HCT116 (cell line): ENCODE measurements at regions not wholly inside any gene's neighbourhood (a gene's known extent, or its start where the extent isn't known, plus 50 kb on each side); places are given as distances from the start of the nearest gene placed in this dataset.

ENCODE experiments used
- ATAC-seq: fragments of 200-7000 bp; cut with Tn5 transposase; 2 replicates; pipeline ENCODE4 v1.9.1; 2020; ENCODE audit warnings: mild to moderate bottlenecking, moderate library complexity
- BruUV-seq: library from RNA; stranded (reverse); fragments of 400-500 nt; replicated peaks from 2 replicates; lab custom pipeline; 2021; lab: Mats Ljungman, UMichigan
- CTCF ChIA-PET: fragments of 300-600 bp; sonication (Branson Sonifier 250); formaldehyde crosslinking; loops from one replicate; lab custom pipeline; 2021; ENCODE audit warnings: antibody characterized with exemption; lab: Charles Lee
- POLR2A ChIA-PET: fragments of 300-600, 350-600 bp; sonication (Branson Sonifier 250); formaldehyde crosslinking; loops from one replicate; lab custom pipeline; 2021; ENCODE audit warnings: antibody characterized with exemption; lab: Charles Lee
- RAD21 ChIA-PET, 2 experiments: fragments of 300-600 bp; sonication (Branson Sonifier 250); formaldehyde crosslinking; loops; one replicate each; lab custom pipeline; 2023; ENCODE audit warnings: low total read pairs in 2 of 2; ENCODE audit not compliant: uncharacterized antibody in 2 of 2, unreplicated experiment in 2 of 2, low non-redundant PET in 1 of 2; lab: Charles Lee
- DNase-seq: peaks from one replicate; pipeline ENCODE4 v3.0.0-alpha.2; 2010; ENCODE audit warnings: low read depth, low spot score
- H2AFZ ChIP-seq: fragments of 200-600 bp; shearing (Covaris generic), sonication (generic); 2 replicates; pipeline ENCODE4 v1.6.1; 2017; ENCODE audit warnings: low read depth, mixed run types, mixed read lengths, antibody characterized with exemption, low read length; ENCODE audit not compliant: poor library complexity, severe bottlenecking
- H3K27ac ChIP-seq: 2 replicates; pipeline ENCODE4 v1.5.1; 2012; ENCODE audit warnings: low read depth, low read length
- H3K27me3 ChIP-seq: fragments of 200-600 bp; sonication (generic); 2 replicates; pipeline ENCODE4 v1.6.1; 2016; ENCODE audit warnings: mixed run types, low read length, mixed read lengths; ENCODE audit not compliant: insufficient read depth
- H3K36me3 ChIP-seq, 2 experiments: fragments of 200-500 bp in 1 of 2; fragments of 200-600 bp in 1 of 2; sonication (Bioruptor generic) in 1 of 2; sonication (generic) in 1 of 2; 2 replicates each; pipeline versions ENCODE4 v1.5.1 to v1.6.1; 2014 to 2016; ENCODE audit warnings: low read length in 2 of 2, inconsistent platforms in 1 of 2, mixed read lengths in 1 of 2, mixed run types in 1 of 2; ENCODE audit not compliant: insufficient read depth in 2 of 2, control insufficient read depth in 1 of 2
- H3K4me1 ChIP-seq, 2 experiments: fragments of 200-600 bp in 1 of 2; sonication (generic) in 1 of 2; 2 replicates each; pipeline versions ENCODE4 v1.5.1 to v1.6.1; 2012 to 2017; ENCODE audit warnings: low read length in 2 of 2, inconsistent platforms in 1 of 2, mild to moderate bottlenecking in 1 of 2, mixed read lengths in 1 of 2, mixed run types in 1 of 2, moderate library complexity in 1 of 2; ENCODE audit not compliant: insufficient read depth in 2 of 2, control insufficient read depth in 1 of 2
- H3K4me2 ChIP-seq: fragments of 200-600 bp; sonication (generic); 2 replicates; pipeline ENCODE4 v1.6.1; 2017; ENCODE audit warnings: mixed run types, low read length, mixed read lengths
- H3K4me3 ChIP-seq, 2 experiments: fragments of 200-600 bp in 1 of 2; sonication (generic) in 1 of 2; replicated peaks in 1 of 2; 2 replicates each; pipeline ENCODE4 v1.5.1; 2011 to 2016; ENCODE audit warnings: low read length in 2 of 2, control low read depth in 1 of 2, low read depth in 1 of 2, mild to moderate bottlenecking in 1 of 2, mixed read lengths in 1 of 2, mixed run types in 1 of 2
- H3K79me2 ChIP-seq: fragments of 200-600 bp; sonication (generic); 2 replicates; pipeline ENCODE4 v1.6.1; 2017; ENCODE audit warnings: mild to moderate bottlenecking, mixed run types, low read length, moderate library complexity, mixed read lengths; ENCODE audit not compliant: insufficient read depth
- H3K9ac ChIP-seq: fragments of 200-600 bp; sonication (generic); 2 replicates; pipeline ENCODE4 v1.6.1; 2016; ENCODE audit warnings: low read length, mixed read lengths
- H3K9me2 ChIP-seq: fragments of 200-600 bp; sonication (generic), shearing (Covaris generic); 2 replicates; pipeline ENCODE4 v1.6.1; 2017; ENCODE audit warnings: mixed run types, mild to moderate bottlenecking, moderate library complexity; ENCODE audit not compliant: insufficient read depth
- H3K9me3 ChIP-seq, 2 experiments: fragments of 200-500 bp in 1 of 2; fragments of 200-600 bp in 1 of 2; sonication (Bioruptor generic) in 1 of 2; sonication (generic) in 1 of 2; 2 replicates each; pipeline ENCODE4 v1.6.1; 2014 to 2017; ENCODE audit warnings: low read length in 2 of 2, mixed read lengths in 2 of 2, inconsistent platforms in 1 of 2, low read depth in 1 of 2, mild to moderate bottlenecking in 1 of 2, mixed run types in 1 of 2, moderate library complexity in 1 of 2; ENCODE audit not compliant: control insufficient read depth in 1 of 2, insufficient read depth in 1 of 2
- H4K20me1 ChIP-seq: fragments of 200-600 bp; sonication (generic), shearing (Covaris generic); 2 replicates; pipeline ENCODE4 v1.6.1; 2017; ENCODE audit warnings: mixed run types, mild to moderate bottlenecking, moderate library complexity; ENCODE audit not compliant: insufficient read depth
- ATF3 ChIP-seq: IDR thresholded peaks from 2 replicates; pipeline ENCODE4 v1.6.1; 2012
- CBX3 ChIP-seq: IDR thresholded peaks from 2 replicates; pipeline ENCODE4 v1.6.1; 2012; ENCODE audit warnings: low read depth
- CEBPB ChIP-seq: IDR thresholded peaks from 2 replicates; pipeline ENCODE4 v1.6.1; 2012; ENCODE audit warnings: low read depth
- EZH2 ChIP-seq: fragments of 200-600 bp; sonication (generic); IDR thresholded peaks from 2 replicates; pipeline ENCODE4 v1.6.1; 2017; ENCODE audit warnings: antibody characterized with exemption, mixed run types
- EZH2phosphoT487 ChIP-seq: fragments of 200-600 bp; IDR thresholded peaks from 2 replicates; pipeline ENCODE4 v1.6.1; 2018; ENCODE audit warnings: antibody characterized with exemption, borderline replicate concordance
- FOSL1 ChIP-seq: IDR thresholded peaks from 2 replicates; pipeline ENCODE4 v1.6.1; 2012; ENCODE audit warnings: low read depth
- JUND ChIP-seq: IDR thresholded peaks from 2 replicates; pipeline ENCODE4 v1.6.1; 2012
- MAX ChIP-seq: IDR thresholded peaks from 2 replicates; pipeline ENCODE4 v1.6.1; 2012
- POLR2A ChIP-seq: IDR thresholded peaks from 2 replicates; pipeline ENCODE4 v1.7.0; 2011; ENCODE audit warnings: borderline replicate concordance; ENCODE audit not compliant: insufficient read depth, insufficient read length; ENCODE audit errors: extremely low read depth
- REST ChIP-seq: IDR thresholded peaks from 2 replicates; pipeline ENCODE4 v1.6.1; 2012; ENCODE audit warnings: low read depth
- SP1 ChIP-seq: IDR thresholded peaks from 2 replicates; pipeline ENCODE4 v1.6.1; 2012; ENCODE audit warnings: low read depth
- ZBTB33 ChIP-seq: IDR thresholded peaks from 2 replicates; pipeline ENCODE4 v1.6.1; 2011; ENCODE audit warnings: mild to moderate bottlenecking, low read length, moderate library complexity; ENCODE audit not compliant: insufficient replicate concordance; ENCODE audit errors: extremely low read depth
- ZFX ChIP-seq: fragments of 450-650 bp; IDR thresholded peaks from 2 replicates; pipeline ENCODE4 v1.6.1; 2017
- intact Hi-C: fragments of 100-400 bp; cut with micrococcal nuclease; formaldehyde crosslinking; loops from 2 replicates; pipeline ENCODE4 v1.10.0; 2022
- TF ChIP-seq, protein P1 (sequence below), 3 experiments: fragments of 200-600 bp in 1 of 3; sonication (generic) in 1 of 3; IDR thresholded peaks in 2 of 3; conservative IDR thresholded peaks in 1 of 3; 2 replicates each; pipeline ENCODE4 v1.5.1; 2012 to 2017; ENCODE audit warnings: low read depth in 2 of 3, low read length in 2 of 3, antibody characterized with exemption in 1 of 3, borderline replicate concordance in 1 of 3, control low read depth in 1 of 3, mild to moderate bottlenecking in 1 of 3, mixed read lengths in 1 of 3, mixed run types in 1 of 3, moderate library complexity in 1 of 3; ENCODE audit not compliant: insufficient read depth in 1 of 3

GRCh38 chr3:68666429-68667136, 265.8 kb downstream of the TAFA4 start:
- ChIA-PET CTCF (no interaction called here), POLR2A (no interaction called here)

More at GRCh38 chr3:68666429-68667136, 265.8 kb downstream of the TAFA4 start:
- RAD21 ChIA-PET, result no interaction called here
- no peaks in the 10 kb centered on the region for H3K27me3 ChIP-seq
- H2AFZ ChIP-seq, result no peak overlapping the region
- H3K9me2 ChIP-seq, result no peaks in the 10 kb centered on the region
- H3K4me3 ChIP-seq, result no peak overlapping the region
- DNase-seq (no peak), ATAC-seq (no peak)
- no peaks in the 10 kb centered on the region for H3K79me2 ChIP-seq
- no peak overlapping the region for H3K27ac ChIP-seq
- no peaks in the 10 kb centered on the region for H4K20me1 ChIP-seq
- no peaks in the 10 kb centered on the region for H3K9me3 ChIP-seq
- no peak overlapping the region for H3K9ac ChIP-seq
- intact Hi-C loops, result no loop called here
- no peaks in the 10 kb centered on the region for H3K36me3 ChIP-seq
- TF ChIP-seq JUND (no peak), POLR2A (no peak), CEBPB (no peak), EZH2 (no peak), CBX3 (no peak), REST (no peak), FOSL1 (no peak), MAX (no peak), ZFX (no peak), SP1 (no peak), EZH2phosphoT487 (no peak), ATF3 (no peak), ZBTB33 (no peak)
- TF ChIP-seq, protein P1, sequence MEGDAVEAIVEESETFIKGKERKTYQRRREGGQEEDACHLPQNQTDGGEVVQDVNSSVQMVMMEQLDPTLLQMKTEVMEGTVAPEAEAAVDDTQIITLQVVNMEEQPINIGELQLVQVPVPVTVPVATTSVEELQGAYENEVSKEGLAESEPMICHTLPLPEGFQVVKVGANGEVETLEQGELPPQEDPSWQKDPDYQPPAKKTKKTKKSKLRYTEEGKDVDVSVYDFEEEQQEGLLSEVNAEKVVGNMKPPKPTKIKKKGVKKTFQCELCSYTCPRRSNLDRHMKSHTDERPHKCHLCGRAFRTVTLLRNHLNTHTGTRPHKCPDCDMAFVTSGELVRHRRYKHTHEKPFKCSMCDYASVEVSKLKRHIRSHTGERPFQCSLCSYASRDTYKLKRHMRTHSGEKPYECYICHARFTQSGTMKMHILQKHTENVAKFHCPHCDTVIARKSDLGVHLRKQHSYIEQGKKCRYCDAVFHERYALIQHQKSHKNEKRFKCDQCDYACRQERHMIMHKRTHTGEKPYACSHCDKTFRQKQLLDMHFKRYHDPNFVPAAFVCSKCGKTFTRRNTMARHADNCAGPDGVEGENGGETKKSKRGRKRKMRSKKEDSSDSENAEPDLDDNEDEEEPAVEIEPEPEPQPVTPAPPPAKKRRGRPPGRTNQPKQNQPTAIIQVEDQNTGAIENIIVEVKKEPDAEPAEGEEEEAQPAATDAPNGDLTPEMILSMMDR (IDR thresholded peaks at IDR 0.05 in 2 of 3, conservative IDR thresholded peaks at IDR 0.05 in 1 of 3; ENCODE audit: borderline replicate concordance in 1 of 3, insufficient read depth in 1 of 3, low read depth in 2 of 3, low read length in 2 of 3), result no peak
- no peak overlapping the region for H3K4me2 ChIP-seq
- H3K4me1 ChIP-seq, result no peaks in the 10 kb centered on the region
- BruUV-seq, result no TSS peak
